Kidney epithelial cell (primary cell): ENCODE measurements at regions not wholly inside any gene's neighbourhood (a gene's known extent, or its start where the extent isn't known, plus 50 kb on each side); places are given as distances from the start of the nearest gene placed in this dataset.

Source experiments
- DNase-seq: peaks from one replicate; pipeline ENCODE4 v3.0.0-alpha.2; 2010; ENCODE audit warnings: low read depth
- H3K27me3 ChIP-seq: 2 replicates; pipeline ENCODE4 v1.6.0; 2011; ENCODE audit warnings: low read length; ENCODE audit not compliant: control insufficient read depth, insufficient read depth
- H3K36me3 ChIP-seq: 2 replicates; pipeline ENCODE4 v1.5.1; 2011; ENCODE audit warnings: low read length; ENCODE audit not compliant: control insufficient read depth, insufficient read depth
- H3K4me3 ChIP-seq: 2 replicates; pipeline ENCODE4 v1.5.1; 2011; ENCODE audit warnings: low read depth, mild to moderate bottlenecking, control low read depth, low read length
- TF ChIP-seq, protein P1 (sequence below): IDR thresholded peaks from 2 replicates; pipeline ENCODE4 v1.5.1; 2011; ENCODE audit warnings: mild to moderate bottlenecking, moderate library complexity, low read length, control low read depth, inconsistent platforms; ENCODE audit not compliant: insufficient read depth, poor library complexity, severe bottlenecking

DNA sequence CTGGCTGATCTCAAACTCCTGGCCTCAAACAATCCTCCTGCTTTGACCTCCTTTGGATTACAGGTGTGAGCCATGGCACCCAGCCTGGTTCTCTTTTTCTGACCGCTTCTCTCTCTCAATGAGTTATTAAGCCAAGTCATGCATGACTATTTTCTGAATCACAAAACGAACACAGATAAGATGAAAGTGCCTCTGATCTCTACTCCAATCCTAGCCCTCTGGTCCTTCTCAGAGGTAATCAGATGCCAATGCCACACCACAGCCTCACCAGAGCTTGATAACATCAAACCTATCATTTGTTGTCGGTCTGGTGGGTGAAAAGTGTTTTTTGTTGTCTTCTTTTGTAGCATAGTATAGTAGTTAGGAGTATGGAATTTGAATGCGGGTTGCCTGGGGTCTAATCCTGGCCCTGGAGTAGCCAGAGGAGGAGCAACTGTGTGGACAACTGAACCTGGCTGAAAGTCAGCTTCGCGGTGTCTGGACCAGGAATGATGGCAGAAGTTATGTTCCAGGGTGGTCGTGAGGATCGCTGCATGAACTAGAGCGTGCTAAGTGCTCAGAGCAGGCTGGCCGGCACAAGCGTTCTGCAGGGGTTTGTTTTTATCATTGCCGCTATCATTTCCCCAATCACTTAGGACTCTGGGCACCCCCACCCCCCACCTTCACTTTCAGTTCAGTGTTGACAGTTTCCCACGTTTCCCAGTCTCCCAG lies 77.9 kb downstream of the SPRING1 start:
- Histone ChIP-seq H3K4me3 (no peak overlapping the region), H3K36me3 (no peaks in the 10 kb centered on the region), H3K27me3 (peaks cover 20% of the 10 kb centered on the region)
- TF ChIP-seq, protein P1, sequence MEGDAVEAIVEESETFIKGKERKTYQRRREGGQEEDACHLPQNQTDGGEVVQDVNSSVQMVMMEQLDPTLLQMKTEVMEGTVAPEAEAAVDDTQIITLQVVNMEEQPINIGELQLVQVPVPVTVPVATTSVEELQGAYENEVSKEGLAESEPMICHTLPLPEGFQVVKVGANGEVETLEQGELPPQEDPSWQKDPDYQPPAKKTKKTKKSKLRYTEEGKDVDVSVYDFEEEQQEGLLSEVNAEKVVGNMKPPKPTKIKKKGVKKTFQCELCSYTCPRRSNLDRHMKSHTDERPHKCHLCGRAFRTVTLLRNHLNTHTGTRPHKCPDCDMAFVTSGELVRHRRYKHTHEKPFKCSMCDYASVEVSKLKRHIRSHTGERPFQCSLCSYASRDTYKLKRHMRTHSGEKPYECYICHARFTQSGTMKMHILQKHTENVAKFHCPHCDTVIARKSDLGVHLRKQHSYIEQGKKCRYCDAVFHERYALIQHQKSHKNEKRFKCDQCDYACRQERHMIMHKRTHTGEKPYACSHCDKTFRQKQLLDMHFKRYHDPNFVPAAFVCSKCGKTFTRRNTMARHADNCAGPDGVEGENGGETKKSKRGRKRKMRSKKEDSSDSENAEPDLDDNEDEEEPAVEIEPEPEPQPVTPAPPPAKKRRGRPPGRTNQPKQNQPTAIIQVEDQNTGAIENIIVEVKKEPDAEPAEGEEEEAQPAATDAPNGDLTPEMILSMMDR = no peak
- DNase-seq = no peak

DNA sequence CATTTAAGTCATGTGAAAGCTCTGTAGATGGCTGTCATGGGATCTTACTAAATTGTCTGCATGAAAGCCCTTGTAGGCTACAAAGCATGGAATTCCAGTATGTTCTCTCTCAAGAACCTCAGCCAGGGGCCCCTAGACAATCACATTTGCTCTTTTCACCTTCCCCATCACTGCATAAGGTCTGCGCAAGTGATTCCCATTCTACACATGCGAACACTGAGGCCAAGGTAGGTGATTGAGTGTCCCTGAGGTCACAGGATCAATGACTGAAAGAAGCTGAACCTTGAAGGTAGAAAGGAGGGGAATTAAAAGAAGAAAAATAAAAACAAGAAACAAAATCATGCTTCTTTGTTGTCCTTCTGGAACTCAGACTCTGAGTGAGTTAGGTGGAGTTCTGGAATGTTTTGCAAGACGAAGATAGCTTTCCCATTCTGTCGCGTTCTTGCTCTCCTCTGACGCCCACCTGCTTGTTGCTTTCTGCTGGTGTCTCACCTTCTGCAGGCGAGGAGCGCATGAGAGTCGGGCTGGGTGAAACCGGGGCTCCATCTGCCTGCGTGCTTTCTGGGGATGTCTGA lies 79.9 kb downstream of the SPRING1 start:
- Histone ChIP-seq H3K4me3 (no peak overlapping the region), H3K27me3 (peaks cover 20% of the 10 kb centered on the region), H3K36me3 (no peaks in the 10 kb centered on the region)
- DNase-seq = no peak
- TF ChIP-seq, protein P1 = no peak

DNA sequence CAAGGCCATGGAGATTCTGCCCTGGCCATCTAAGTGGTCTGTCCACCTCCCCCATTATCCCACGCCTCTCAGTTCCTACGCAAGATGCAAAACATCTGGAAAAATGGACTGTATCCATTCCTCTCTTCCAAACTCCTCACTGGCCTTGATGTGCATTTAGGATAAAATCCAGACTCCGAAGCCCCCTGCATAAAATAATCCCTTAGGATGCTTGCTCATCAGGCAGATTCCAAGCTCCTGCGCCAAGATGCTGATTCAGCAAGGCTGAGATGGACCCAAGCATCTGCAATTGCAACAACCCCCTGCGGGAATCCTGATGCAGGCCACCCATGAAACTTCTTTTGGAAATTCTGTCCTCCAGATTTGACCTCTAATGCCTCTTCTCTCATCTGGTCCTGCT lies 81.6 kb downstream of the SPRING1 start:
- H3K4me3 ChIP-seq = no peak overlapping the region
- no peaks in the 10 kb centered on the region for H3K36me3 ChIP-seq
- DNase-seq = no peak
- peaks cover 13% of the 10 kb centered on the region for H3K27me3 ChIP-seq
- TF ChIP-seq, protein P1 = no peak

DNA sequence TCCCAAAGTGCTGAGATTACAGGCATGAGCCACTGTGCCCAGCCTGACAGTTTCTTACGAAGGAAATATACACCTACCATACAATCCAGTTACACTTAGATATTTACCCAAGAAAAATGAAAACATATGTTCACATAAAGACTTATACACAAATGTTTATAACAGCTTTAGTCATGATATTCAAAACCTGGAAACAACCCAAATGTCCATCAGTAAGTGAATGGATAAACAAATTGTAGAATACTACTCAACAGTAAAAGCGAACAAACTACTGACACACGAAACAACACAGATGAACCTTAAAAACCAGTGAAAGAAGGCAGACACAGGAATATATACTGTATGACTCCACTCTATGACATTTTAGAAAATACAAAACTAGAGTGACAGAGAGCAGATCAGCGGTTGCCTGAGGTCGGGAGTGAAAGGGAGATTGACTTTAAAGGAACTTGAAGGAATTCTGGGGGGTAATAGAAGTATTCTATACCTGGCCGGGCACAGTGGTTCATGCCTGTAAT lies 83.6 kb downstream of the SPRING1 start:
- DNase-seq = no peak
- TF ChIP-seq, protein P1 = no peak
- Histone ChIP-seq H3K27me3 (peaks cover 13% of the 10 kb centered on the region), H3K36me3 (no peaks in the 10 kb centered on the region), H3K4me3 (no peak overlapping the region)

DNA sequence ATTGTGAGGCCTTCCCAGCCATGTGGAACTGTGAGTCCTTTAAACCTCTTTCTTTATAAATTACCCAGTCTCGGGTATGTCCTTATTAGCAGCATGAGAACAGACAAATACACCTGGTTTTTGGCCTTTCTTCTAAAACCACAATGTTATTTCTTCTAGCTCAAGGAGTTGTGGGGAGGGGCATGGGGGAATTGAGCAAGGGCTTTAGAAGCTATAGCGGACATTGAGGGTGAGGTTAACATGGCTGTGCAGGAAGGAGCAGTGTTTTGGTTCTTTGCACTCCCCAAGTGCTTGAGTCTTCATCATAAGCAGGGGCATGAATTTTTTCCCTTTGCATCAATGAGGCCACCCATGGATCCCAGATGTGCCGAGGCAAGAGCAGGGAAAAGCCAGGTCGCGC lies 86.8 kb downstream of the SPRING1 start:
- no peak for DNase-seq
- Histone ChIP-seq H3K36me3 (no peaks in the 10 kb centered on the region), H3K4me3 (no peak overlapping the region), H3K27me3 (peaks cover 15% of the 10 kb centered on the region)
- TF ChIP-seq, protein P1 = no peak
